Prostate gland (tissue), 2 donors: ENCODE measurements at regions not wholly inside any gene's neighbourhood (a gene's known extent, or its start where the extent isn't known, plus 50 kb on each side); places are given as distances from the start of the nearest gene placed in this dataset.

Experiments
- DNase-seq: peaks from one replicate; pipeline ENCODE4 v3.0.0-alpha.2; 2019; ENCODE audit warnings: low spot score
- H3K27ac ChIP-seq, 2 donors: fragments of 200-600 bp; sonication (generic); 2 replicates each; pipeline ENCODE4 v1.5.1; 2017 to 2019
- H3K27me3 ChIP-seq: fragments of 200-600 bp; sonication (generic); replicated peaks from 2 replicates; pipeline ENCODE4 v1.5.1; 2019; ENCODE audit not compliant: insufficient read depth
- H3K36me3 ChIP-seq, 2 donors: fragments of 200-600 bp; sonication (generic); 1 replicate in 1 of 2; 2 replicates in 1 of 2; pipeline versions ENCODE4 v1.5.1 to v1.8.1; 2017 to 2019
- H3K4me1 ChIP-seq: fragments of 200-600 bp; sonication (generic); replicated peaks from 2 replicates; pipeline ENCODE4 v1.5.1; 2019
- H3K4me3 ChIP-seq, 2 donors: fragments of 200-600 bp; sonication (generic); 2 replicates each; pipeline ENCODE4 v1.5.1; 2017 to 2019
- H3K9me3 ChIP-seq: fragments of 200-600 bp; sonication (generic); 2 replicates; pipeline ENCODE4 v1.5.1; 2017
- CTCF ChIP-seq, 4 experiments: fragments of 200-600 bp in 2 of 4; fragments of 450-650 bp in 2 of 4; sonication (generic) in 2 of 4; IDR thresholded peaks; 1 replicate in 3 of 4; 2 replicates in 1 of 4; pipeline ENCODE4 v1.5.1; 2016 to 2019; ENCODE audit warnings: antibody characterized with exemption in 4 of 4, mild to moderate bottlenecking in 2 of 4, moderate library complexity in 2 of 4
- POLR2A ChIP-seq: fragments of 450-650 bp; IDR thresholded peaks from one replicate; pipeline ENCODE4 v1.6.1; 2016; ENCODE audit warnings: antibody characterized with exemption, mild to moderate bottlenecking
- POLR2AphosphoS5 ChIP-seq: sonication (generic); formaldehyde crosslinking; IDR thresholded peaks from one replicate; pipeline ENCODE4 v1.6.1; 2017; ENCODE audit warnings: antibody characterized with exemption
- WGBS: methylation state at CpG from one replicate; pipeline ENCODE4 v1.1.5; 2018; 5-methylcytosine and 5-hydroxymethylcytosine counted together
- intact Hi-C: fragments of 100-400 bp; cut with DNase I; formaldehyde crosslinking; loops from one replicate; pipeline ENCODE4 v1.14.2; 2022

- H3K9me3 ChIP-seq = no peaks in the 10 kb centered on the region
- no peaks in the 10 kb centered on the region for H3K4me1 ChIP-seq
- WGBS = 89% methylated on average over 12 of the region's 12 CpGs
- H3K27ac ChIP-seq = no peak overlapping the region
- intact Hi-C loops = no loop called here
- no peaks in the 10 kb centered on the region for H3K36me3 ChIP-seq
- no peak overlapping the region for H3K4me3 ChIP-seq
- DNase-seq = no peak
- H3K27me3 ChIP-seq = no peaks in the 10 kb centered on the region
- TF ChIP-seq POLR2AphosphoS5 (no peak), POLR2A (no peak), CTCF (IDR thresholded peaks at IDR 0.05) (no peak)
These were observed 179.1 kb upstream of the RAI14 start for GRCh38 chr5:34476941-34477565.

- intact Hi-C loops = no loop called here
- no peaks in the 10 kb centered on the region for H3K9me3 ChIP-seq
- TF ChIP-seq POLR2AphosphoS5 = no peak
- TF ChIP-seq POLR2A = no peak
- no peak for TF ChIP-seq CTCF (IDR thresholded peaks at IDR 0.05)
- H3K4me1 ChIP-seq = no peaks in the 10 kb centered on the region
- no peak for DNase-seq
- H3K27me3 ChIP-seq = no peaks in the 10 kb centered on the region
- H3K36me3 ChIP-seq = no peaks in the 10 kb centered on the region
- no peak overlapping the region for H3K27ac ChIP-seq
- no peak overlapping the region for H3K4me3 ChIP-seq
- 87% methylated on average over 6 of the region's 6 CpGs for WGBS
These were observed 175.2 kb upstream of the RAI14 start for GRCh38 chr5:34480810-34481528.

- Histone ChIP-seq H3K27me3 (no peaks in the 10 kb centered on the region), H3K4me1 (peaks cover 11% of the 10 kb centered on the region), H3K4me3 (no peak overlapping the region), H3K27ac (no peak overlapping the region), H3K36me3 (no peaks in the 10 kb centered on the region), H3K9me3 (no peaks in the 10 kb centered on the region)
- whole genome bisulfite sequencing = 44% methylated on average over 5 of the region's 5 CpGs
- TF ChIP-seq POLR2A = no peak
- TF ChIP-seq CTCF (IDR thresholded peaks at IDR 0.05) = no peak
- TF ChIP-seq POLR2AphosphoS5 = no peak
- DNase-seq = no peak
- intact Hi-C loops = no loop called here
These were observed 172.6 kb upstream of the RAI14 start for GRCh38 chr5:34483442-34484033.

- WGBS = 76% methylated on average over 3 of the region's 3 CpGs
- no peak for TF ChIP-seq POLR2AphosphoS5
- TF ChIP-seq POLR2A = no peak
- no peak for TF ChIP-seq CTCF (IDR thresholded peaks at IDR 0.05)
- no peak overlapping the region for H3K4me3 ChIP-seq
- H3K27ac ChIP-seq = no peak overlapping the region
- H3K36me3 ChIP-seq = no peaks in the 10 kb centered on the region
- H3K9me3 ChIP-seq = no peaks in the 10 kb centered on the region
- DNase-seq = no peak
- H3K4me1 ChIP-seq = peaks cover 15% of the 10 kb centered on the region
- intact Hi-C loops = no loop called here
- H3K27me3 ChIP-seq = no peaks in the 10 kb centered on the region
These were observed 171.8 kb upstream of the RAI14 start for GRCh38 chr5:34484216-34484920.
